ENCODE measurements at regions not wholly inside any gene's neighbourhood (a gene's known extent, or its start where the extent isn't known, plus 50 kb on each side); places are given as distances from the start of the nearest gene placed in this dataset.

DNA sequence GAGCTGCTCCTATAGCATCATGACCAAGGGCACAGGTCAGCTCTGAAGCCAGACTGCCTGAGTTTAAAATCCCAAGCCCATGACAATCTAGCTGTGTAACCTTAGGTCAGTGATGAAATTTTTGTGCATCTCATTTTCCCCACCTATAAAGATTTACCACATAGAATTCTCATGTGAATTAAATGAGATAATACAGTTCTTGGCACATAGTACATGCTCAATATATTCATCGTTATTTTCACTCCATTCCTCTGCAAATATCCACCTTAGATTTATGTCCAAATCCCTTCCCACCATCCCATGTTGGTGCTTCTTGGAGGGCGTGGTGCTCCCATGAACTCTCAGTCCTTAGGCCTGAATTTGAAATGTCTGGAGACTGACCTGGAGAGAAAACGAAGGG lies 300.1 kb downstream of the TLE3 start:
- DNase-seq: no peak

DNA sequence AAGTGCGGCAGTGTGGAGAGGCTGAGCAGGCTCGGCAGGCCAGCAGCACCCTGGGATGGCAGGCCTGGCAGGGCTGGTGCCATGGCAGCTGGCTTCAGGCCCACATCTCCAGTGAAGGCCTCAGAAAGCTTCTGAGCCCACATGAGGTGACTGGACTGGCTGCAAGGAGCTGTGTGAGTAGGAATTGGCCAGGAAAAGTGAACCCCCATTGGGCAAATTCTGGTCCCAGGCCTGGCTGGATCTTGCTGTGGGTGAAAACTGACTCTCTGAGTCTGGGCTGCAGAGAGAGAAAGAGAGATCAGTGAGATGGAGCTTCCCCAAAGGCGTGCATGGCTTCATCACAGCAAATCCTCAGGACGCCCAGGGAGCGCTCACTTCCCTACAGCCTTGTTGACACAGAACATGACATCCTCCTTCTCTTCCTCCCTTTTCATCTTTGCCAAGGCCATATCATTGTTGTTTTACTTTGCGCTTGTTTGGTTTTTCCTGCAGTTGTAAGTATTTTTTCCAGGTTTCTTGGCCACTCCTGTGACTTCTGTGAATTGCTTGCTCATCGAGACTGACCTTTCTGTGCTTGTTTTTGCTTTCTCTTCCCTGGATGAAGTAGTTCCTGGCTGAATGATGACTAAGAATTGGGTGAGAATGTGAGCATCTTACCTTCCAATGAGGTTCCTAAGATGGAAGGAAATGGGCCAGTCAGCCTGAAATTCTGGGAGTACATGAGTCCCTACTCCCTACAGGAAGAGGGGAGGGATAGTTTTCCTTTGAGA lies 299.1 kb downstream of the TLE3 start:
- DNase-seq: peak; percentile 54

DNA sequence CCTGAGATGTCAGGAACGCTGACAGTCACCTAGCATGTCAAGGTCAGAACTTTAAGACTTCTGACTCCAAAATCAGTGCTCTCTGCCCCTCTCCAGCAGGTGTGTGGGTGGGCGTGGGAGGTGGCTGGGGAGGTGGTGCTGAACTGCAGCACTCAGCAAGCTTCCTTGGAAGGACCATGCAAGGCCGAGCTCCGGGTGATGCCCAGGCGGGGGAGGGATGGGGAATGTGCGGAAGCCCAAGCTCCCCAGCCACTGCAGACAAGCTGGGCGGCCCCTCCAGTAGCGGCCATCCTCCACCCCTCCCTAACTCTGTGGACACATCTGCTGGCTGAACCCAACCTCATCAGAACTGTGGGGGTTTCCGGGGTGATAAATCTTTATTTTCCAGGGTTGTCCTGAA lies 296.6 kb downstream of the TLE3 start:
- DNase-seq: no peak

GRCh38 chr15:69802432-69802831 lies 295.3 kb downstream of the TLE3 start:
- no peak for DNase-seq

DNA sequence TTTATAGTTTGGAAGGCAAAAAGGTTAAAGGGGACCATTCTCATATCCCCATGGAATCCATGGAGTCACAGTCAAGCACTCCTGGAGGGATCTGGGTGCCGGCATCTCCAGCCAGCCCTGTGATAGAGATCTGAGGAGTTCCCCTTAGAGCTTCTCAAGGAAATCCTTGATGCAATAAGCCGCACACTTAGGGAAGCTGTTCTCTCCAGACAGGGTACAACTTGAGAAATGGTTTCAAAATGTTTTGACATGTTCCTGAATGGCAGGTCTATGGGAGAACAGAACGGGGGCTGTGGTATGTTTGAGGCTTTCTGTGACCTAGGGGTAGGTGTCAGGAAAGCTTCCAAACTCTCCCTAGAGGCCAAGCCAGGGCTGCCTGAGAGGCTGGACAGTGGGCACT lies 292.9 kb downstream of the TLE3 start:
- no peak for DNase-seq

DNA sequence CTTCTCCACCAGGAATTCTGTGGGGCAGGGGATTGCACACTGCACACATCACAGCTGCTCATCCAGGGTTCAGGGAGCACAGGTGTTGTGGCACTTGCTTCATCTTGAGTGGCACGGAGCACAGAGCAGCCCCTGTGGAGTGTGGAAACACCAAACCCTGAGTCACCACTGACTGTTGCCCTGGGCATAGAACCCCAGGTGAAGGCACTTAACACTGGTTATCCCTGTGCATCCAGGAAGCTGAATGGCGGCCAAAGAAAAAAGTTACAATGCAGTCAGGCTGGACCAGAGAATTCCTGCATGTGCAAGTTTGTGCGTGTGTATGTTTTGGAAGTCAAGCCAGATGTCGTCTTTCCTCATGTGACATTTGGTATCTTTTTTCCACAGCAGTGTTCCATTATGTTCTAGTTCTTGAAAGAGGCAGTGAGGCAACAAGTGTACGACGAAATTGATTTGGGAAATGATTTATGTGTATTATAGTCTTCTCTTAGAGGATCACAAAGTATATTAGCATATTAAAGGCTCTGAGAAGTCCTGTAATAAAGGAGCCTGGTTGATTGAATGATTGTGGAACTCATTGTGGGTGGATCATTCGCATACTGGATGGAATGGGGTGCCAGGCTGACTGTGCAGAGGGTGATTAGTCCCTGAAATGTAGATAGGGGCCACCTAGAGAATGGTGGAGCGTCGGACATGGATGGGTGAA lies 292.3 kb downstream of the TLE3 start:
- DNase-seq: no peak

GRCh38 chr15:69806287-69806915 lies 291.3 kb downstream of the TLE3 start:
- DNase-seq: no peak

DNA sequence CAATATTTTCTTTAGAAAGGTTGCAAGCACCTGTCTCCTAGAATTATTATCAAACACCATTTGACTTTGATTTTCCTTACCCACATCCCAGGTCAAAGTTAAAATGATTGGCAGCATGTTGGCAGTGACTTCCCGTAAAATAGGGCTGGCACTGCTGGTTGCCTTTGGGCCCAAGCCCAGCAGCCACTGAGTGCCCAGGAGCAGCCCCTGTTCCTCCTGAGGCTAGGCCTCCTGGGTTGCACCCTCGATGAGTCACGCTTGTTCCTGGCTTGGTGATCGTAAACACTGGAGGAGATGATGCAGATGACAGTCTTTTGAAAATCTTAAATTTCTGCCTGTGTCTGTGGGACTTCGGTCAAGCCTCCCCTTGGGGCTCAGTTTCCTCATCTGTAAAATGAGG lies 290.0 kb downstream of the TLE3 start:
- no peak for DNase-seq

- no peak for DNase-seq
These were observed 289.0 kb downstream of the TLE3 start for GRCh38 chr15:69808756-69809155.

DNA sequence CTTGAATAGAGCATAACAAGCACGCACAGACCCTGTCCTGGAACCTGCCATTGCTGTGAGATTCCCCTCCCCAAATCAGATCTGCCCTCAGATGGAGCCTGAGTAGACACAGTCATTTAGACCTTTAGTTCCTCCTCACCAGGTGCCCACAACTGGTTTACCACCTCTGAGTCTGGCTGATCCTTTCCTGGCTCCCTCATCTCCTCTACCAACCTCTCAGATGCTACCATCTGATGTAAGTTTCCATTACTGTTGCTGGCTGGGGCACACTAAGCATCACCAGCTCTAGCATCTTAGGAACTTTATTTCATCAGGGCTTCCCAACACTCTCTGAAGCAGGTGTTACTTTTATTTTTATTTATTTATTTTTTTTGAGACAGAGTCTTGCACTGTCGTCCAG lies 288.3 kb downstream of the TLE3 start:
- no peak for DNase-seq

GRCh38 chr15:69810431-69811354 lies 287.0 kb downstream of the TLE3 start:
- no peak for DNase-seq

- DNase-seq: no peak
These were observed 284.9 kb downstream of the TLE3 start for GRCh38 chr15:69812861-69813261.

DNA sequence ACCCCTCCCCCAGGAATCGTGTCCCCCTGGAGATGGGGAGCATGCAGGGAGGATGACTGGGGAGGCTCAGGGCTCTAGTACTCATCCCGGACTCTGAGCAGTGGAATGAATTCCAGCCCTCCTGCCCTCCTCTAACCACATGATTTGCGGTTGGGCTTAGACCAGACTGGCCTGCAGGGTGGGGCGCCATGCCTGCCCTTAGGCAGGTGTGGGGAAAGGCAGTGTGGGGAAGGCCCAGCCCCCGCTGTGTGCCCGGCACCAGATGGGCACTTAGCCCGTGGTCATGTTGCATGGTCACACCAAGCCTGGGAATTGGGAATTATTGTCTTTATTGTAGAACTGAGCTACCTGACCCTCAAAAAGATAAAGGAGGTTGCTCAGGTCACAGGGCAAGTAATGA lies 283.8 kb downstream of the TLE3 start:
- DNase-seq: no peak

- no peak for DNase-seq
These were observed 282.8 kb downstream of the TLE3 start for GRCh38 chr15:69814932-69815331.

DNA sequence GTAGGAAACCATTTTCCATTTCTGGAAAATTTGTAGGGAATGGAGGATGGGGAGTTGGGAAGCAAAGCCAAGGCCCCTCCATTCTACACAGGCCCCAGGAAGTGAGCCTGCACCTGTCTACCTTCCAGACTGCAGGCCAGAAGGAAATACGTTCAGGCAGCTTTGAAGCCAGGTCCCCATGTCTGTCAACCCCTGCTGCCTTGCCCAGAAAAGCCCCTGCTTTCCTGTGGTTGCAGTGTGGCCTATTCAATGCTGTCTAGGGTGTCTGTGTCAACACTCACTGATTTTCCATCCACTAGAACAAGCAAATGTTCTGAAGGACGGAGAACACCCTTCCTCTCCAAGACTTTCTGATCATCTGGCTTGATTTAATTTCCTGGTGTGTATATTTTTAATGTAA lies 281.9 kb downstream of the TLE3 start:
- no peak for DNase-seq

DNA sequence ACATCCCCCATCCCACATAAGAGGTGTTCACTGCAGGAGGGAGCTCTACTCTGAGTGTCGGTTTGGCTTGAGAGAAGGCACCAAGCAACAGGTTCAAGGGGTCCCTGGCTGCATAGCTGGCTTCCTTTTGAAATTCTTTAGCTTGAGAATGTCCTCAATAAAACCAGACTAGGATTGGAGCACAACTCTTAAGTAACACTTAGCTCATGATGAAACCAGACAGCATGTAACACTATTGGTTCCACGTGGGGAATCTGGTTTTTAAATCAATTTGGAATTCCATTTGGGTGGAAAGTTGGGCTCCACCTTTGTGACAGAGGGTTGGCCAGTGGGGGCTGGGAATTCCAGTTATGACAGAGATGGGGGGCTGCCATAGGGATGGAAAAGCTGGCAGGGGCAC lies 281.2 kb downstream of the TLE3 start:
- DNase-seq: no peak

GRCh38 chr15:69818529-69818928 lies 279.2 kb downstream of the TLE3 start:
- no peak for DNase-seq

DNA sequence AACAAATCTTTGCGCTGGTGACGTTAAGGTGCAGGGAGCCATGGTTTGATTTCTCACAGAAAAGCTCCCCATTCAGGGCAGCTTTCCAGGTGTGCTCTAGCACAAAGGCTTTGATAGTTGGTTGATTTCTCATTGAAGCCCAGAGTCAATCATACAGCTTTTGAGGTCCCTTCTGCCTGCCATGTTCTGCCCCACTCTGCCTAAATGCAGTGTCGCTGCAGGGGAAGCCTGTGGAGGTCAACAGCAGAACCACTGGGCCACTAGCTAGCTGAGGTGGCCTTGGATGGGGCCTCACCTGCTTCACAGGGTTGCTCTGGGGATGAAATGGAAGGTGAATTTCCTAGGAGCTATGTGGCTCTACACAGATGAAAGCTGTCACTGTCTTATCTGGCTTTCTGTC lies 278.3 kb downstream of the TLE3 start:
- DNase-seq: no peak

DNA sequence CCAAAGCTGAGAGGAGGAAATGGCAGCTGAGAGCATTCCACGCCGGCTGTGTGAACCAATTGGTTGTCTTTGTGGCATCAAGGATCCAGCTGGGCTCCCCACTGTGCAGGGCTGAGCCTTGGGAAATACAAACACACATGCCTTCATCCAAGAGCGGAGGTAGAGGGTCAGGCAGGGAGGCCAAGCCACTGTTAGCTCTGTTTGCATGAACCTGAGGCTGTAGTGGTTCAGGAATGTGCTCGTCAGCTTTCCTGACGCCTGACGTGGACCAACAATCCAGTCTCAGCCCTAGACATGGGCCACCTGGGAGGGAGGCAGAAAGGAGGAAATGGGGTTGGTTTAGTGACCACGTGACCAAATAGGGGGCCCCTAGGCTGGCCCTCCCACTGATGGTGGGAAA lies 276.9 kb downstream of the TLE3 start:
- DNase-seq: no peak

- peak; percentile 55 for DNase-seq
These were observed 274.4 kb downstream of the TLE3 start for GRCh38 chr15:69823223-69823907.

- DNase-seq: no peak
These were observed 273.4 kb downstream of the TLE3 start for GRCh38 chr15:69824075-69824876.
